HS-5 (cell line): ENCODE measurements at regions not wholly inside any gene's neighbourhood (a gene's known extent, or its start where the extent isn't known, plus 50 kb on each side); places are given as distances from the start of the nearest gene placed in this dataset.
A peak's percentile ranks its signal among the peaks of the same experiment; 100 is the strongest.
"Not testable (repeated sequence)": the region's sequence is repeated elsewhere in the genome, so short reads cannot be mapped to it uniquely, and the experiment has no call there.

Source experiments
- DNase-seq: peaks from one replicate; pipeline ENCODE4 v3.0.0-alpha.2; 2012; ENCODE audit warnings: low read depth

DNA sequence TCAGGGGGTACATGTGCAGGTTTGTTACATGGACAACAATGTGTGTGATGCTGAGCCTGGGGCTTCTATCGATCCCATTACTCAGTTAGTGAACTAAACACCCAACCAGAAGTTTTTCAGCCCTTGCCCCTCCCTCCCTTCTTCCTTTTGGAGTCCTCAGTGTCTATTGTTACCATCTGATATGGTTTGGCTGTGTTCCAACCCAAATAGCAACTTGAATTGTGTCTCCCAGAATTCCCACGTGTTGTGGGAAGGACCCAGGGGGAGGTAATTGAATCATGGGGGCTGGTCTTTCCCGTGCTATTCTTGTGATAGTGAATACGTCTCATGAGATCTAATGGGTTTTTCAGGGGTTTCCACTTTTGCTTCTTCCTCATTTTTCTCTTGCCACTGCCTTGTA is 186.3 kb downstream of the AEBP2 start:
- not testable (repeated sequence) for DNase-seq

DNA sequence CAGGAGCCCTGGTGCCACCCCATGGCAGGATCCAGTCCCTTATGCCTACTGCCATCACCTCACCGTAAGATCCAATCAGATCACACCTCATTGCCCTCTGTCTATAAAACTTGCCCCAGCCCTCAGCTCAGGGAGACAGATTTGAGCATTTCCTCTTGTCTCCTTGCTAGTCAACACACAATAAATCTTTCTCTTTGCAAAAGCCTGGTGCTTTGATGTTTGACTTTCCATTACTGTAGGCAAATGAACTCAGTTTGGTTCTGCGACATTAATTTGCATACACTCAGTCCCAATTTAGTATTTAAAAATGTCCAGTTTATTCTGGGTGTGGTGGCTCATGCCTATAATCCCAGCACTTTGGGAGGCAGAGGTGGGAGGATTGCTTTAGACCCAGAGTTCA is 188.4 kb downstream of the AEBP2 start:
- DNase-seq = no peak

DNA sequence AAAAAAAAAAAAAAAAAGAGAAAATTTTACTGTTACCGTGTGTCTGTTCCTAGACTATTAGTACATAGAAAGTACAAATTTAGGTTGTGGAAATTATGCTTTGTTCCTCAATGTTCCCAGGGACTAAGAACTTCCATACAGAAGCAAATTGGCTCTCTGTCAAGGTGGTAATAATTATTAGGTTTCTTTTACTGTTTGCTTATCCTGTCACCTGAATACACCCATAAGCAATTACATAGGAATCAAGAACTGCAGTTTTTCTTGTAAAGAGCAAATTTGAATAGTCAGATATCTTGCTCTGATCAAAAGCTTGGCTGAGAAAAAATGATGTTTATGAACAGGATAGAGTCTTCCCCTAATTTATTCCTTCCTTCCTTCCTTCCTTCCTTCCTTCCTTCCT is 191.2 kb downstream of the AEBP2 start:
- no peak for DNase-seq

DNA sequence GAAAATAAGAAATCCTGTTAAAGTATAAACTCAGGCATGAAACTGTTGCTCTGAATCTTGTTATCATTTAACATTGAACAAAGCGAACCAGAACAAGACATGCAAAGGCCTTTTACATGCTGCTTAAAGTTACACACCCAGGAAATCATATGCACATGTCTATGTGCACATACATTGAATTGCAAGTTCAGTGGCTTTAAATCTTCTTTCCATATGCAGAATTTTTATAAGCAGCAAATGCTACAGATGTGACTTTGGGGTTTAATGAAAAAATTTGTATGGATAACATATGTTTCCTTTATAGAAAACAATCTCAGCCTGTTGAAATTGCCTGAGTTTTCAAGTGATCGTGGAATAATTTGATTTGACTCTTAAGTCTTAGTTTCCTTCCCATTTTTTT is 193.9 kb downstream of the AEBP2 start:
- no peak for DNase-seq

DNA sequence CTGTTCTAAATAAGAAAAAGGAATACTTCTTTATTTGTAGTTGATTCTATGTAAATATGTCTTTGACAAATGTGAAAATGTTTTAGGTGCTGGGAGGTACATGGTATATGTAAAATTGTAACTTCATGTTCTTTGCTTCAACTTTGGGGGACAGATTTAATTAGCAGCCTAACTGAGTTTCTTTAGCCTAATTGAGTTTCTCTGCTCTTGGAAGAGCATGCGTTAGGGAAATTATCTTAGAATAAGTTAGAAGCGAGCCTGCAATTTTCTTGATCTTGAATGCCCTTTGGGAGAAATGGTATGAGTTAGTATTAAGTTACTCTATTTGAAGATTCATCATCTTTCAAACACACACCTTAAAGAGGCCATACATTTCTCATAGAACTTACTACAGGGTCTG is 194.3 kb downstream of the AEBP2 start:
- DNase-seq = no peak

DNA sequence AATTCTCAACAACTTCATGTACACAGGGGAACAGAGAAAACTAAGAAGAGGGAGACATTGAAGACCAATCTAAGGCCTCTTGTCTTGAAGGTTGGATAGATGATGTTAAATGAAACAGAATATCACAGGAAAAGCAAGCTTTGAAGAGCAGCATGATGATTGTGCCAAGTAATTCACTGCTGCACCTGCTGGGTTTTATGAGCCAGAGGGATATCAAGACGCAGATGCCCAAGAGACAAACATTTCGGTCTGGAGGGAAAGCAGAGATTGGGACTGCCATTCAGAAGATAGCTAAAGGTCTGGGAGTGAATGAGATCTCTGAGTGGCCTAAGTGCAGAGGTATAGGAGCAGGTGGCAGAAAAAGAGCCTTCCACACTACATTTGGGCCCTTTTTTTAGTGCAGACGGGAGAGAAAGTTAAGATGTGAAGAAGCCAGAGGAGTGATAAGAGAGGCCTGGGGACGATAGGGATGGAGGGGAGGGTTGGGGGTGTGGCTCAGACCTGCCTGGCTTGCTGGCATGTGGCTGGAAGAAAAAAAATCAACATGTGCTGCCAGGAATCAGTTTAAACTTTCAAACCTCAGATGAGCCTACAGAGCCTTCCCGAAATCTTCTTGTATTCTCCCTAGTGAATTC is 200.6 kb downstream of the AEBP2 start:
- DNase-seq = no peak

DNA sequence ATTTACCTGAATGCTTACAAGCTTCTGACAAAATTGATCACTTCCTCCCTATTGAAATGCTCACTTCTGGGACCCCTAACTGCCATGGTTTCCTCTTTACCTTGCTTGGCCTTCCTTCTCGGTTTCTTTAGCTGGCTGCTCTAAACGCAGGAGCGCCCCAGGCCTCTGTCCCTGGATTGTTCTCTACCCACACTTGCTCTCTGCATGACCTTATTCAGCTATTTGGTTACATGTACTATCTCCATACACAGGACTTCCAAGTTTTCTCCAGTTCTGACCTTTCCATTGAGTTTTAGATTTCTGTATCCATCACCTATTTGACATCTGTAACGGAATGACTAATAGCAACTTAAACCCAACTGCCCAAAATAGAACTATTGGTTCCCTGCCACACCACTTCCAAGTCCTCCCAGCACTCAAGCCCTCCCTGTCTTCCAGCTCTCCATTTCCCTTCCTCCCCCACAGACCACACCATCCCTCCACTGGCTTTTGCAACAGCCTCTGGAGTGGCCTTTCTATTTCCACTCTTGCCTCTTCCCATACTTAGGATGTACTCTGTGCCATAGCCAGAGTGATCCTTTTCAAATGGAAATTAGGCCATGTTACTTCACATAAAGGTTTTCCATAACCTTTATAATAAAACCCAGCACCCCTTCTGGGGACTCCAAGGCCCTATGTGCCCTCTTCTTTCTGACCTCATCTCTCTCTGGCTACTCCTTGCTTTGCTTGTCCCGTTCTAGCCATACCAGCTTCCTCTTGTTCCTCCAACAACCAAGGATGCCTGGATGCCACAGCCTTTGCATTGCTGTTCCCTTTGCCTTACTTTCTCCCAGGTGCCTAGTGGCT is 202.2 kb downstream of the AEBP2 start:
- no peak for DNase-seq

DNA sequence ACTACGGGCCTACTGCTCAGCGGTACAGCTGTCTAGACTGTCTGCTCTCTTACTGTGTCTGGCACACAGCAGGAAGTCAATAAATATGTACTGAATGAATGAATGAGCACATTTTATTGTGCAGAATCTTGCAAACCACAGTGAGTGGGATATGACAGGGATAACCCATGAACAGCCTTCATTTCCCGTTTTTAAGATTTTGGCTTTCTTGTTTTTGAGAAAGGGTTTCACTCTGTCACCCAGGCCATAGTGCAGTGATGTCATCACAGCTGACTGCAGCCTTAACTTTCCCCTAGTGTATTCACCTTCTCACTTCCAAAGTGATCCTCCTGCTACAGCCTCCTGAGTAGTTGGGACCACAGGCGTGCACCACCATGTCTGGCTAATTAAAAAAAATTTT is 203.1 kb downstream of the AEBP2 start:
- DNase-seq = no peak

DNA sequence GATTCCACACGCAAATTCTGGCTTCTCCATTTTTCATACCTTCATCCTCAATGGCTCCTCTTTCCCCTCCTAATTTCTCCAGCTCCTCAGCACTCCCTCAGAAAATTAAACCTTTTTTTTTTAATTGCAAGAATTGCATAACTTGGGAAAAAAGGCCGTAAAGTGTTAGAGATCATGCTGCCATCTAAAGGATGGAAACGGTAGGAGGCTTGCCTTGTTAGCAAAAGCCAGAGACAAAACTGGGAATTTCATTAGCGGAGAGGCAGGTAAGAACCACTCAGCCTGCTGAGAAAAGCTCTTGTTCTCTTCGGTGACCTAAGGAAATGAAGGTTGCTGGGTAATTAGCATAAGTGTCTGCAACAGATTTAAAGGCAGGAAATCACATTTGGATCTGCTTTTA is 204.3 kb downstream of the AEBP2 start:
- peak; percentile 16 for DNase-seq

DNA sequence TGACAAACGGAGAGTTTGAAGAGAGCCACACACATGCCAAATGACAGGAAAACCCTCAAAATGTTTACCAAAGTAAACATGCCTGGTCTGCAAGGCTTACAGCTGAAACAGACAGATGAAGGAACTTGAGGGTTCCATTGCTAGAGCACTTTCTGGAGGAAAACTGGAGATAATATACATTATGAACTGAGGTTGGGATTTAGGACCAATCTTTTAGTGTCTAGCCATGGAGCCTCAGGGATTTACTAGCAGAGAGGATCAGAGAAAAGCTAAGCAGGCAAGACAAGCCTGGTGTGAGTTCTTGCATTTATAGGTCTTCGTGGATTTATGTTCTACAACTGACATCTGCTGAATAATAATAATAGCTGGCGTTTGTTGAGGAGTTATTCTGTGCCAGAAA is 205.3 kb downstream of the AEBP2 start:
- no peak for DNase-seq

DNA sequence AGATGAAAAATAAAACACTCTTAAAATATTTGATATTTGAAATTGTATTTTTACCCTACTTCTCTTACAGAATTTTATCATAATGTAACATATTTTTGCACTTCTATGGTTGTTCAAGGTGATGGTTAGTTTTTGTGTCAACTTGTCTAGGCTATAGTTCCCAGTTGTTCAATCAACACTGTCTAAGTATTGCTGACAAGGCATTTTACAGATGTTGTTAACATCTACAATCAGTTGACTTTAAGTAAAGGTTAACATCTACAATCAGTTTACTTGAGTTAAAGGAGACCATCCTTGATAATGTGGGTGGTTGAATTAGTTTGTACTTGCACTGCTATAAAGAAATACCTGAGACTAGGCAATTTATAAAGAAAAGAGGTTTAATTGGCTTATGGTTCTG is 206.5 kb downstream of the AEBP2 start:
- no peak for DNase-seq

DNA sequence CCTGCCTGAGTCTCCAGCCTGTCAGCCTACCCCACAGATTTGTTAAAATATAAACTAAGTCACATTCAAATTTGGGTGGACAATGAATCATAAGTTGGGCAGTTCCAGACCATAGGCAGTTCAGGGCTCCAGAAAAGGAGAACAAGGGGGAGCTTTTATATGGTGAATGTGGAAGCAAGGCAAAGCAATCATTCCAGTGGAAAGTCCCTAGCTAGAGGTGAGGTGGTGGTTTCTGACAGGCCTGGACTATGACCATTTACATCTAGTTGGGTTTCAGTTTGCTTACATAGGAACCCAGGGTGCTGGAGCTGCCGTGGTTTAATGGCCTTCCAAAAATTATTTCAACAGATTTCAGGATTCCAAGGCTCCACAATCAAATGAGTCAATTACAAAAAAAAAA is 207.3 kb downstream of the AEBP2 start:
- DNase-seq = no peak

DNA sequence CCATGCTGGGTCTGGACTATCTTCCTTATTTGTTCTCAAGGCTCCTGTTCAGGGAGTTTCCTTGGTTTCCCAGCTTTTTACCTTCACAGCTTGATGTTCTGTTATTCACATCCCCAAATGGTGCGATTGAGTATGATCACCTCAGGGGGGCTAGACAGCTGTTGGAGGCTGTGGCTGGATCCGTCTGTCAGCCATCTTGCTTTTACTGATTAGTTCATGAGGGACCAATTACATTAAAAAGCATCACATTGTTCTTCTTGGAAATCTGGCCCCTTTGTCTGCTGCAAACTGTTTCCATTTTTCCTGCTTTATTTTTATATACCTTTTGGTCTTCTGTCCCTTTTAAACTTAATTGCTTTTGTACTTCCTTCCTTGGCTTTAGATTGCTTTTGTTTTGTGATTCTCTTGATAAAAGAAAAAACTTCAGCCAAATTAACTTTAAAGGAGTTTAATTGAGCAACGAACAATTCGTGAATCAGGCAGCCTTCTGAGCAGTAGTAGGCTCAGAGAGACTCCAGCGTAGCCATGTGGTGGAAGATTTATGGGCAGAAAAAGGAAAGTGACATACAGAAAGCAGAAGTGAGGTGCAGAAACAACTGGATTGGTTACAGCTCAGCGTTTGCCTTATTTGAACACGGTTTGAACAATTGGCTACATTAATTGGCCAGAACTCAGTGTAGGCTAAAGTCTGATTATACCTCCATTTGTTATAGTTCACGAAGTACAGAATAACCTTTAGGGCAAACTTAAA is 208.7 kb downstream of the AEBP2 start:
- DNase-seq = no peak

DNA sequence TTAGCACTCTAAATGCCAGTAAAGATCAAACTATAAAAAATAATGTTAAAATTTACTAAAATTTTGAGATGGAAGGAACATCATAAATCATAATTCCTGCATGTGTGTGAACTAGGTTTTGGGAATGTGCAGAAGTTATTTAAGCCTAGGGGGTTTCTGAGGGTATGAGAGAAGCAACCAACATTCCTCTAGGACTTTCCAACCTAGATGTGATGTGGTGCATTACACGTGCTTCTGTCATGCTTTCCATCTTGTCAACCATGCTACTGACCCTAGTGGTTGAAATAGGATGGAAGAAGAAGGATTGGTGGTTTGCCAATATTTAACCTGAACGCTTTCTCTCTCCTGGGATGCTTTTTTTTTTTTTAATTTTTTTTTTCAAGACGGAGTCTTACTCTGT is 209.3 kb downstream of the AEBP2 start:
- no peak for DNase-seq

DNA sequence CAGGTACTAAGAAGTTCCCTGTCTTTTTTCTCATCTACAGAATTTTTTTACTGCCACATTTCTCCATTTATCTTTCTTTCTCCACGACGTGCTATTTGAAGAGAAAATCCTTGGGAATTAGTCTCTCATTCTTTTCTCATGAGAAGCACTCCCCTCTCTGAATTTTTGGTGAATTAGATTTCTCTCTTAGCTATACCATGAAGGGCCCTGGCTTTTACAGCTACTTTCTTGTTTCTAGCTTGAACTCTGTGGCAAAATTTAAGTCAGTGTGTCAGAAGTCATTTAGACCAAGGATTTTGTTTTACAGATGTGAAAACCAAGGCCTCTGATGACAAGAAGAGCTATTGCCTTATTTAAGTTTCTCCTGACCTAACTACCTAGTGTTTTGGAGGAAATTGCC is 213.1 kb downstream of the AEBP2 start:
- DNase-seq = no peak

DNA sequence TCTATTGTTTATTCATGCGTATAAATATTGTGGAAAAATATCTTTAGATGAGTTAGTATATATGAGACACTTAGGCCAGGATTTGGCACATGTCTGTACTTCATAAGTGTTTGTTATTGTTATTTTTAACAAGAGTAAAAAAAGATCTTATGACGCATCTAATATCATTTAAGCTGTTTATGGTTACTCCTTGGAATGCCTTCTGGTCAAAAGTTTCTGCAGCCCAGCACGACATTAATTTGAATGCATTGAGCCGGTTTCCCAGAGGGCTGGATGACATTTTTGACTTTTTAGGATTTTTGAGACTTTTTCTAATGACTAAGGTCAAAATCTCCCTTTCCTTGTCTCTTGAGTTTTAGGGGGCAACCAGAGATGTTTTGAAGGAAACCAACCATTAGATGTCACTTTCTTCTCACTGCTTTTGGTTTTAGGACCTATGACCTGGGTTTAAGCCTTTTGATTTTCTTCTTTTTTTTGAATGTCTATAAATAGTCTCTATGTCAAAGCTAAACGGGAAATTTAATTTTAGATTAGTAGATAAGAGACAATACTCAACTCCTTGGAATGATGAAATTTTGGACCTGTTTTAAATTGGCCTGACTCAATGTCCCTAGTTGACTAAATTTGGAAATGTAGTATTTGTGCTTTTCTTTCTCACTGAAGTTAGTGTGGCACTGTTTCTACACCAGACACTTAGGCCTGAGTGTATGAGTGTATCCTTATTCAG is 215.5 kb downstream of the AEBP2 start:
- DNase-seq = no peak

DNA sequence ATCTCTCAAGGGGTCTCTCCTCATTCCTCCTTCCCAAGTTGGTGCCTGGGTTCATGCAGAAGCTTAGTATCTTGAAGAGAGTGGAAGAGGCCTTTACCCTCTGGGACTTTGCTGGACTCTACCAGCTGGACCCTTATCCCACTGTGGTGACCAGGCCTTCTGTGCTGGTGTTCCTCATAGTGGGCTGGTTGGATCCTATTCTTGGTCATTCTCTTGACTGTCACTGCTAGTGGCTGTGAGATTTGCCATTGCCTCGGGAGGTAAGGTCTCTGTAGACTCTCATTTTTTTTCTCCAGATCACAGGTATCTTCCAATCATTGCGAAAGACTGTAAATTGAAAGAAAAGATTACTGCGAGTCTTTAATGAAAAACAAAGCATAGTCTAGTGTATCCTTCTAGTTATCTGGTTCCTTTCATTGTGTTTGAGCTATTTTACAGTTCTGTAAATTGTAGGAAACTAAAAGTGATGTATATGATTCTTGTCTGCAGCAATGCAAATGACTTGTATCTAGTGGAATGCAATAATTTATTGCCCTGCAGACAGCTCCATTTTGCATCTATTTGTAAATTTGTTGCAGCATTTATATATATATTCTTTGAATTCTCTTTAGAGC is 217.9 kb downstream of the AEBP2 start:
- DNase-seq = no peak

DNA sequence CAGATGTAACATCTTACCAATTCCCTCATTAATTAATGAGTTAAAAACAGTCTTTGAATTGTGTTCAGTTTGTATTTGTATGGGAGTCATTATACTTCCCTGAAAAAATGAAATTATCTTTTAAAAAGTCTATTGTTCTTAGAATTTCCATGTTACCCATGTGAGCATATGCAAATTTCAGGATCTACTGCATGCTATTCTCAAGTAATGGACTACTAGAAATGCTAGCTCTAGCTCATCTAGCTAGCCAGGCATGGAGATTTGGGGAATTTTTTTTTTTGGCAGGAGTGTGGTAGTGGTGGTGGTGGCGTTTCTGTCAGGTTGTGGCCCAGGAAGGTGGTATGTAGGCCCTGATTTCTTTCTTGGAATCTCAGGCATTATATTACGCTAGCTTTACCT is 218.4 kb downstream of the AEBP2 start:
- no peak for DNase-seq

DNA sequence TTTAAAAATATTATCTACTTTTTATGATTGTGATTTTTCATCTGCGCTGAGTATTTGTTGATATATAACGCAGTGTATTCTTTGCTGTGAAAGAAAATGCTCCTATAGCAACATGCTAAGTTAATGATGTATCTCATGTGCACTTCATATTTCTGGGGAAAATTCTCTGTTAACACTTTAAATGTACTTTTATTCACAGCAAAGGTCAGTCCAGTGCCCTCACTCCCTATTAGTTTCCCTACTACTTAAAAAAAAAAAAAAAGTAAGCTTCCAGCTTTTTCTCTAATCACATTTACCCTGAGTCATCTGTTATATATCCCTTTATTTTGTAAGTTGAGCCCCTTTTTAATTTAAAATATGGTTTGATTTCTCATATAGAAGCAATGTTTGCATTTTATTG is 219.8 kb downstream of the AEBP2 start:
- DNase-seq = no peak

DNA sequence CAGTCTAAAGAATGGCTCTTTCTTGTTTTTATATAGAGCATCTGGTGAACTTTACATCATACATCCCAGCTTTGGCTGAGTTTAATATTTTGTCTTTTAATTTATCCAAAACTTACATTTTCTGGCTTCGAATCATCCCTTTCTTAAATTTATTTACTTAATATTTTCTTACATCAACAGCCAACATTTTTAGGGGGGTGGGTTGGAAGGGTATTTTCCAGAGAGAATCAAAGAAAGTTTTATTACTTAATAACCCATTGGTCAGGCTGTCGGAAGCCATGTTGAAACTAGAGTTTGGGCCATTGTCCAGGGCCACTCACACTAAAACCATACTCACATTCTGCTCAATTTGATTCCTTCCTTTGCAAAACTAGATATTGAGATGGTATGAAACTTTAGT is 220.2 kb downstream of the AEBP2 start:
- no peak for DNase-seq

DNA sequence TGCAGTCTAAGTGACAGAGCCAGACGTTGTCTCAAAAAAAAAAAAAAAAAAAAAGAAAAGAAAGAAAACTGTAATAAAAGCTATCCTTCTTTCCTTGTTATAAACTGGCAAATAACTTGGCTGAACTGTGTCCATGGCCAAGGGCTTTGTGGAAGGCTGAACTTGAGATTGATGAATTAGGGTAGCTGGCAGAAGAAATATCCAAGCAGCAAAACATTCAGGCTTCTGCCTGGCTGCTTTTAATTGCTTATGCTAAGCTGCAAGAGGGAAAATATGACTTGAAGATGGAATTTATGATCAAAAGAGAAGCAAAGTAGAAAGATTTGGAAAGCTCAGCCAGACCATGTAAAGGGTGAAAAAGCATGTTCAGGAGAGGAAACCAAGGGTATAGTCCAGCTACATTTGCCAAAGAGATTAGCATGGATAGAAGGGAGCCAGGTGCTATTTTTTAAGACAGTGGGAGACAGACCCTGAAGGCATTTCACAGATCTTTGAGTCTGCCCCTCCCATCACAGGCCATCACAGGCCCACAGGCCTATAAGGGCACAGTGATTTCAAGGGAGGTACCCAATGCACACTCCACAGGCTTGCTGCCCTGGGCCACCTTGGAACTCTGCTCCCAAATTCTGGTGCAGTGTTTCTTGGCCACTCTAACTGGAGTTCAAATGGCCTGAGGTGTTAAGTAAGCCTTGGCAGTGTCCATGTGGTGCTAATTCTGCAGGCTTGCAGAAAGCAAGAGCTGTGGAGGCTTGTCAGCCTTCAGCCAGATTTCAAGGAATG is 226.0 kb downstream of the AEBP2 start:
- DNase-seq = no peak
